Aorta (tissue), 5 donors: ENCODE measurements at regions not wholly inside any gene's neighbourhood (a gene's known extent, or its start where the extent isn't known, plus 50 kb on each side); places are given as distances from the start of the nearest gene placed in this dataset.

ENCODE experiments used
- ATAC-seq: fragments of 200-7000 bp; cut with Tn5 transposase; one replicate; pipeline ENCODE4 v1.9.1; 2022; ENCODE audit warnings: moderate library complexity; ENCODE audit not compliant: low FRiP score
- DNase-seq, 2 donors: peaks; one replicate each; pipeline ENCODE4 v3.0.0-alpha.2; 2020
- H3K27ac ChIP-seq, 2 donors: one replicate each; pipeline ENCODE4 v1.5.1; 2013; ENCODE audit warnings: low read length in 2 of 2, mild to moderate bottlenecking in 2 of 2, moderate library complexity in 2 of 2, control low read depth in 1 of 2, inconsistent platforms in 1 of 2, low read depth in 1 of 2
- H3K27me3 ChIP-seq, 2 donors: one replicate each; pipeline ENCODE4 v1.6.1; 2013; ENCODE audit warnings: control low read depth in 1 of 2, low read length in 1 of 2, mild to moderate bottlenecking in 1 of 2, moderate library complexity in 1 of 2; ENCODE audit not compliant: insufficient read depth in 2 of 2, control insufficient read depth in 1 of 2
- H3K36me3 ChIP-seq, 2 donors: one replicate each; pipeline ENCODE4 v1.6.1; 2013; ENCODE audit warnings: control low read depth in 1 of 2, low read length in 1 of 2, mild to moderate bottlenecking in 1 of 2; ENCODE audit not compliant: insufficient read depth in 2 of 2, control insufficient read depth in 1 of 2
- H3K4me1 ChIP-seq, 2 donors: one replicate each; pipeline ENCODE4 v1.6.1; 2013; ENCODE audit warnings: low read length in 2 of 2, control low read depth in 1 of 2, mild to moderate bottlenecking in 1 of 2, moderate library complexity in 1 of 2; ENCODE audit not compliant: insufficient read depth in 2 of 2, control insufficient read depth in 1 of 2
- H3K4me3 ChIP-seq, 2 donors: one replicate each; pipeline ENCODE4 v1.5.1; 2013; ENCODE audit warnings: low read length in 2 of 2, control low read depth in 1 of 2, mild to moderate bottlenecking in 1 of 2
- H3K9me3 ChIP-seq: one replicate; pipeline ENCODE4 v1.6.1; 2013; ENCODE audit warnings: mild to moderate bottlenecking, low read length; ENCODE audit not compliant: control insufficient read depth
- WGBS, 2 donors: extraction: QIAGEN DNeasy Blood & Tissue Kit; methylation state at CpG; one replicate each; pipeline ENCODE4 v1.1.7; 2013; 5-methylcytosine and 5-hydroxymethylcytosine counted together
- intact Hi-C, 2 donors: fragments of 100-400 bp; cut with DNase I; formaldehyde crosslinking; loops; one replicate each; pipeline versions ENCODE4 v1.14.2 to v1.15.0; 2022
- microRNA-seq, 2 donors: library from miRNA; unstranded; fragments of <30 nt; microRNA quantifications; one replicate each; pipeline ENCODE4 v1.2.0, GENCODE V29; 2020
- donor health status: healthy with polysubstance abuse.
- donor health status: Bipolar disorder and iron deficiency.
- donor health status: DM: no; HTN: no; CAD: no.
- donor health status: DM: no; HTN: no; CAD: no.
- donor health status: DM: yes; HTN: yes; CAD: no.

DNA sequence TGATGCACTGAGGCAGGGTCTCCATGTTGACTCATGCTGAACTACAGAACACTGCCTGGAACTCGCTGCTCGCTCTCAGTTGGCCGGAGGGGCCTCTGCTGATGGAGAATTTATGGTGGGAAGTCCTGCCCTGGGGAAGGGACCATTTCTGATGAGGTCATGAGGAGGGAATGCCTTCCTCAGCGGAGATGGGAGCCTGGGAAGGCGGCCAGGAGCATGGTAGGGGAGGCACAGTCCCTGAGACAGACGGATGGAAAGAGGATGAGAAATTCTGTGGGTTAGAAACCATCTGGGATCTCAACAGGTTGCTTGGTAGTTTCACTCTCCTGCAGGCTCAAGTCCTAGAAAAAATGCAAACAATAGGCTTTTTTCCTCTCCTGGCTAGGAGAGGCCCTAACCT lies 56.8 kb upstream of the TPM1 start:
- H3K36me3 ChIP-seq: no peaks in the 10 kb centered on the region
- H3K9me3 ChIP-seq: no peaks in the 10 kb centered on the region
- 64 to 76% methylated on average over 6 of the region's 6 CpGs for WGBS, 2 donors
- intact Hi-C loops: loop anchor here in 1 of 2 donors (5.0 kb wide), 1 partner anchor 43 kb away; no protein-coding TSS in a partner anchor
- ATAC-seq (no peak), DNase-seq (no peak)
- H3K4me1 ChIP-seq: no peaks in the 10 kb centered on the region
- H3K4me3 ChIP-seq: no peak overlapping the region
- H3K27ac ChIP-seq: no peak overlapping the region
- no peaks in the 10 kb centered on the region for H3K27me3 ChIP-seq

- H3K4me1 ChIP-seq: no peaks in the 10 kb centered on the region
- intact Hi-C loops: loop anchor here in 1 of 2 donors (5.0 kb wide), 1 partner anchor 45 kb away; no protein-coding TSS in a partner anchor
- ATAC-seq (no peak), DNase-seq (no peak)
- no peaks in the 10 kb centered on the region for H3K27me3 ChIP-seq
- H3K9me3 ChIP-seq: no peaks in the 10 kb centered on the region
- H3K4me3 ChIP-seq: no peak overlapping the region
- 98% methylated on average over 7 of the region's 7 CpGs for WGBS, 2 donors
- H3K36me3 ChIP-seq: no peaks in the 10 kb centered on the region
- no peak overlapping the region for H3K27ac ChIP-seq
These were observed 55.6 kb upstream of the TPM1 start for GRCh38 chr15:62986948-62987347.

- intact Hi-C loops: loop anchor here in 1 of 2 donors (5.0 kb wide), 1 partner anchor 46 kb away; no protein-coding TSS in a partner anchor
- WGBS, 2 donors: 96 to 97% methylated on average over 7 of the region's 7 CpGs
- Histone ChIP-seq H3K27me3 (no peaks in the 10 kb centered on the region), H3K9me3 (no peaks in the 10 kb centered on the region), H3K27ac (no peak overlapping the region), H3K4me3 (no peak overlapping the region), H3K36me3 (no peaks in the 10 kb centered on the region), H3K4me1 (no peaks in the 10 kb centered on the region)
- DNase-seq (no peak), ATAC-seq (no peak)
These were observed 53.8 kb upstream of the TPM1 start for GRCh38 chr15:62988701-62989100.

- 6 to 10% methylated on average over 10 of the region's 10 CpGs for WGBS, 2 donors
- H3K4me3 ChIP-seq: no peak overlapping the region
- peak overlapping the region in 1 of 2 donors; percentile 64 for H3K27ac ChIP-seq
- intact Hi-C loops: loop anchor here in 1 of 2 donors (5.0 kb wide), 1 partner anchor 47 kb away; no protein-coding TSS in a partner anchor
- no peaks in the 10 kb centered on the region for H3K4me1 ChIP-seq
- ATAC-seq: peak; percentile 68
- no peaks in the 10 kb centered on the region for H3K9me3 ChIP-seq
- H3K36me3 ChIP-seq: no peaks in the 10 kb centered on the region
- H3K27me3 ChIP-seq: no peaks in the 10 kb centered on the region
- DNase-seq: no peak
These were observed 53.0 kb upstream of the TPM1 start for GRCh38 chr15:62989366-62990055.

- no peaks in the 10 kb centered on the region for H3K36me3 ChIP-seq
- no peak overlapping the region for H3K4me3 ChIP-seq
- 50% methylated on average over 2 of the region's 2 CpGs for WGBS, 2 donors
- H3K27me3 ChIP-seq: no peaks in the 10 kb centered on the region
- no peak for ATAC-seq
- intact Hi-C loops: no loop called here
- no peak for DNase-seq
- no peaks in the 10 kb centered on the region for H3K4me1 ChIP-seq
- no peak overlapping the region for H3K27ac ChIP-seq
- H3K9me3 ChIP-seq: no peaks in the 10 kb centered on the region
These were observed 50.8 kb upstream of the TPM1 start for GRCh38 chr15:62991698-62992097.

DNA sequence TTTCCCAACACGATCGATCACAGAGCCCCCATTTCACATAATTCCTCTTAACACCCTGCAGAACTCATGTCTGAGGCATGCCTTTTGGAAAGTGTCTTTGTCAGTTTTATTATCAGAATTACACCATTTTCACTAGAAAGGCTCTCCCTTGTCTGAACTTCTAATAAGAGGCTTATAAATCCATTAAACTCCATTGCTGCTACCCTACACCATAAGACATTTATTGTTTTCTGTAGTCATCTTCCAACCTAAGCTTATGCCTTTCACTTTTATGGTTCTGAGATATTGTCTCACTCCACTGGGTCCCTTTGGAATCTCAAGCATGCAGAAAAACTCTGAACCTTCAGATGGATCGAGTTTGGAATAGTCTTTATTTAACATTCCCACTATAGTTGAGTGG lies 50.2 kb upstream of the TPM1 start:
- Histone ChIP-seq H3K4me3 (no peak overlapping the region), H3K27ac (no peak overlapping the region), H3K27me3 (no peaks in the 10 kb centered on the region), H3K9me3 (no peaks in the 10 kb centered on the region), H3K36me3 (no peaks in the 10 kb centered on the region), H3K4me1 (no peaks in the 10 kb centered on the region)
- WGBS, 2 donors: 76 to 80% methylated on average over 3 of the region's 3 CpGs
- no peak for DNase-seq
- no peak for ATAC-seq
- intact Hi-C loops: no loop called here

Small RNA genes lying in the stretch of these regions (microRNA-seq; reads per million reads assigned to microRNA genes)
- gene MIR190A: 73.9 to 115 reads per million in 2 donors
- gene MIR6085: 0 reads per million in 2 donors
- gene MIR8067: 0 reads per million in 2 donors
